ENCODE measurements at regions not wholly inside any gene's neighbourhood (a gene's known extent, or its start where the extent isn't known, plus 50 kb on each side); places are given as distances from the start of the nearest gene placed in this dataset.

GRCh38 chr5:165157219-165157618, 1651.8 kb downstream of the MAT2B start:
- no peak overlapping the region for H3K4me3 ChIP-seq
- TF ChIP-seq CTCF (IDR thresholded peaks at IDR 0.05) = no peak
- intact Hi-C loops (cut with DNase I) = no loop called here

GRCh38 chr5:165161204-165161603, 1655.8 kb downstream of the MAT2B start:
- no peaks in the 10 kb centered on the region for H3K36me3 ChIP-seq
- no peaks in the 10 kb centered on the region for H3K4me1 ChIP-seq
- H3K27ac ChIP-seq = no peak overlapping the region
- no peaks in the 10 kb centered on the region for H3K27me3 ChIP-seq
- no peak overlapping the region for H3K4me3 ChIP-seq
- intact Hi-C loops (cut with DNase I) = no loop called here
- no peak for ATAC-seq
- H3K9me3 ChIP-seq = no peaks in the 10 kb centered on the region
- DNase-seq = no peak
- TF ChIP-seq CTCF (IDR thresholded peaks at IDR 0.05) = peak; percentile 16

More at GRCh38 chr5:165157219-165157618, 1651.8 kb downstream of the MAT2B start:
- H3K27me3 ChIP-seq = no peaks in the 10 kb centered on the region
- H3K27ac ChIP-seq = no peak overlapping the region
- no peak for DNase-seq
- no peaks in the 10 kb centered on the region for H3K4me1 ChIP-seq
- no peak for ATAC-seq
- H3K9me3 ChIP-seq = no peaks in the 10 kb centered on the region
- no peaks in the 10 kb centered on the region for H3K36me3 ChIP-seq

GRCh38 chr5:165163861-165164260, 1658.4 kb downstream of the MAT2B start:
- no peak for TF ChIP-seq CTCF (IDR thresholded peaks at IDR 0.05)
- Histone ChIP-seq H3K9me3 (no peaks in the 10 kb centered on the region), H3K27ac (no peak overlapping the region), H3K36me3 (no peaks in the 10 kb centered on the region), H3K27me3 (no peaks in the 10 kb centered on the region), H3K4me3 (no peak overlapping the region), H3K4me1 (no peaks in the 10 kb centered on the region)
- DNase-seq (no peak), ATAC-seq (no peak)
- intact Hi-C loops (cut with DNase I) = no loop called here

GRCh38 chr5:165173651-165174050, 1668.2 kb downstream of the MAT2B start:
- no peak for TF ChIP-seq CTCF (IDR thresholded peaks at IDR 0.05)
- Histone ChIP-seq H3K4me1 (no peaks in the 10 kb centered on the region), H3K27ac (no peak overlapping the region), H3K4me3 (no peak overlapping the region), H3K9me3 (no peaks in the 10 kb centered on the region), H3K27me3 (no peaks in the 10 kb centered on the region), H3K36me3 (no peaks in the 10 kb centered on the region)
- ATAC-seq (no peak), DNase-seq (no peak)
- intact Hi-C loops (cut with DNase I) = no loop called here

- no peaks in the 10 kb centered on the region for H3K9me3 ChIP-seq
- TF ChIP-seq CTCF (IDR thresholded peaks at IDR 0.05) = no peak
- H3K4me1 ChIP-seq = no peaks in the 10 kb centered on the region
- H3K27me3 ChIP-seq = no peaks in the 10 kb centered on the region
- no peak overlapping the region for H3K4me3 ChIP-seq
- no peak overlapping the region for H3K27ac ChIP-seq
- no peak for DNase-seq
- no peak for ATAC-seq
- intact Hi-C loops (cut with DNase I) = no loop called here
- no peaks in the 10 kb centered on the region for H3K36me3 ChIP-seq
Observed at GRCh38 chr5:165175041-165175440, 1669.6 kb downstream of the MAT2B start.

GRCh38 chr5:165184183-165184582, 1678.8 kb downstream of the MAT2B start:
- Histone ChIP-seq H3K27me3 (no peaks in the 10 kb centered on the region), H3K4me3 (no peak overlapping the region), H3K4me1 (no peaks in the 10 kb centered on the region), H3K27ac (no peak overlapping the region), H3K9me3 (no peaks in the 10 kb centered on the region), H3K36me3 (no peaks in the 10 kb centered on the region)
- DNase-seq (no peak), ATAC-seq (no peak)
- intact Hi-C loops (cut with DNase I) = no loop called here
- TF ChIP-seq CTCF (IDR thresholded peaks at IDR 0.05) = no peak

Measured in upper lobe of right lung (tissue), 1 donor.